GM19455 (cell line): ENCODE measurements at regions not wholly inside any gene's neighbourhood (a gene's known extent, or its start where the extent isn't known, plus 50 kb on each side); places are given as distances from the start of the nearest gene placed in this dataset.

ENCODE experiments used
- ATAC-seq: cut with Tn5 transposase; IDR thresholded peaks from one replicate; pipeline ENCODE4 v1.9.1; 2021; ENCODE audit not compliant: unreplicated experiment

GRCh38 chr3:160163229-160163878, 61.9 kb upstream of the C3orf80 start:
- no peak for ATAC-seq

- ATAC-seq = no peak
Observed at GRCh38 chr3:160168246-160168645, 57.0 kb upstream of the C3orf80 start.

GRCh38 chr3:160169139-160169976, 55.9 kb upstream of the C3orf80 start:
- no peak for ATAC-seq

- ATAC-seq = peak; percentile 60
Observed at GRCh38 chr3:160170409-160171370, 54.5 kb upstream of the C3orf80 start.

- no peak for ATAC-seq
Observed at GRCh38 chr3:160171813-160172212, 53.4 kb upstream of the C3orf80 start.

- ATAC-seq = no peak
Observed at GRCh38 chr3:160174621-160175020, 50.6 kb upstream of the C3orf80 start.
